ENCODE measurements at regions not wholly inside any gene's neighbourhood (a gene's known extent, or its start where the extent isn't known, plus 50 kb on each side); places are given as distances from the start of the nearest gene placed in this dataset.

- Histone ChIP-seq H3K27ac (ENCODE audit: control insufficient read depth, insufficient read depth) (no peak overlapping the region), H3K79me2 (ENCODE audit: control insufficient read depth, insufficient read depth, low read length) (no peaks in the 10 kb centered on the region), H3K4me1 (ENCODE audit: control insufficient read depth, insufficient read depth, low read length) (no peaks in the 10 kb centered on the region), H3K4me2 (ENCODE audit: control insufficient read depth, insufficient read depth) (no peak overlapping the region), H2AFZ (ENCODE audit: control insufficient read depth, low read depth, low read length) (no peak overlapping the region), H3K9ac (ENCODE audit: control insufficient read depth, insufficient read depth, low read length) (no peak overlapping the region), H3K27me3 (replicated peaks in 1 of 2; ENCODE audit: control insufficient read depth in 2 of 2, insufficient read depth in 2 of 2, low read length in 1 of 2) (no peaks in the 10 kb centered on the region), H4K20me1 (ENCODE audit: control insufficient read depth, insufficient read depth) (no peaks in the 10 kb centered on the region), H3K4me3 (no peak overlapping the region), H3K36me3 (ENCODE audit: control insufficient read depth in 2 of 2, insufficient read depth in 2 of 2, low read length in 1 of 2) (no peaks in the 10 kb centered on the region), H3K9me3 (replicated peaks; ENCODE audit: control insufficient read depth, insufficient read depth, low read length) (no peaks in the 10 kb centered on the region)
- intact Hi-C loops (cut with micrococcal nuclease; ENCODE audit: unreplicated experiment) = no loop called here
- BruUV-seq (replicated peaks) = no TSS peak
- in situ Hi-C loops (cut with MboI) = no loop called here
- ChIA-PET CTCF (no interaction called here), SMC1A (ENCODE audit: uncharacterized antibody, unreplicated experiment) (no interaction called here), RAD21 (ENCODE audit: unreplicated experiment) (no interaction called here), POLR2A (no interaction called here)
- FAIRE-seq (no peak), ATAC-seq (no peak), DNase-seq (ENCODE audit: low read depth, low spot score) (no peak)
- WGBS (ENCODE audit: insufficient coverage, insufficient replicate concordance, low lambda C conversion rate, missing lambda C conversion rate) = 44% methylated on average over 4 of the region's 4 CpGs
- TF ChIP-seq KAT2A (conservative IDR thresholded peaks at IDR 0.05; ENCODE audit: control insufficient read depth, low read depth, low read length) (no peak), ZNF217 (IDR thresholded peaks at IDR 0.05) (no peak), HDGF (IDR thresholded peaks at IDR 0.05) (no peak), KDM1A (IDR thresholded peaks at IDR 0.05; ENCODE audit: borderline replicate concordance) (no peak), ATF3 (IDR thresholded peaks at IDR 0.05; ENCODE audit: borderline replicate concordance, extremely low read depth, low read depth, low read length) (no peak)
Observed at GRCh38 chr2:88396209-88396608, 56.3 kb downstream of the FOXI3 start.

- Histone ChIP-seq H3K79me2 (ENCODE audit: control insufficient read depth, insufficient read depth, low read length) (no peaks in the 10 kb centered on the region), H3K9ac (ENCODE audit: control insufficient read depth, insufficient read depth, low read length) (no peak overlapping the region), H3K27ac (ENCODE audit: control insufficient read depth, insufficient read depth) (no peak overlapping the region), H3K36me3 (ENCODE audit: control insufficient read depth in 2 of 2, insufficient read depth in 2 of 2, low read length in 1 of 2) (no peaks in the 10 kb centered on the region), H4K20me1 (ENCODE audit: control insufficient read depth, insufficient read depth) (no peaks in the 10 kb centered on the region), H3K4me1 (ENCODE audit: control insufficient read depth, insufficient read depth, low read length) (no peaks in the 10 kb centered on the region), H3K4me2 (ENCODE audit: control insufficient read depth, insufficient read depth) (no peak overlapping the region), H2AFZ (ENCODE audit: control insufficient read depth, low read depth, low read length) (no peak overlapping the region), H3K4me3 (no peak overlapping the region), H3K9me3 (replicated peaks; ENCODE audit: control insufficient read depth, insufficient read depth, low read length) (no peaks in the 10 kb centered on the region), H3K27me3 (replicated peaks in 1 of 2; ENCODE audit: control insufficient read depth in 2 of 2, insufficient read depth in 2 of 2, low read length in 1 of 2) (no peaks in the 10 kb centered on the region)
- ATAC-seq (no peak), FAIRE-seq (no peak), DNase-seq (ENCODE audit: low read depth, low spot score) (no peak)
- no TSS peak for BruUV-seq (replicated peaks)
- POLR2A ChIA-PET = no interaction called here
- no peak for TF ChIP-seq ZNF622 (IDR thresholded peaks at IDR 0.05)
- CTCF ChIA-PET = no interaction called here
- in situ Hi-C loops (cut with MboI) = no loop called here
- SMC1A ChIA-PET (ENCODE audit: uncharacterized antibody, unreplicated experiment) = no interaction called here
- WGBS (ENCODE audit: insufficient coverage, insufficient replicate concordance, low lambda C conversion rate, missing lambda C conversion rate) = 36% methylated on average over 1 of the region's 1 CpG
- RAD21 ChIA-PET (ENCODE audit: unreplicated experiment) = no interaction called here
- intact Hi-C loops (cut with micrococcal nuclease; ENCODE audit: unreplicated experiment) = no loop called here
Observed at GRCh38 chr2:88377641-88377991, 74.9 kb downstream of the FOXI3 start.
